BE2C (cell line): ENCODE measurements at regions not wholly inside any gene's neighbourhood (a gene's known extent, or its start where the extent isn't known, plus 50 kb on each side); places are given as distances from the start of the nearest gene placed in this dataset.

ENCODE experiments used
- DNase-seq: peaks from one replicate; pipeline ENCODE4 v3.0.0-alpha.2; 2020
- H3K27me3 ChIP-seq: fragments of 250-450 bp; sonication (Bioruptor Pico); 2 replicates; pipeline ENCODE4 v1.5.1; 2020; ENCODE audit warnings: mild to moderate bottlenecking
- H3K36me3 ChIP-seq: fragments of 250-450 bp; sonication (Bioruptor Pico); 2 replicates; pipeline ENCODE4 v1.5.1; 2020; ENCODE audit warnings: mild to moderate bottlenecking
- H3K4me1 ChIP-seq: fragments of 250-450 bp; sonication (Bioruptor Pico); 2 replicates; pipeline ENCODE4 v1.5.1; 2020
- H3K4me3 ChIP-seq: 2 replicates; pipeline ENCODE4 v1.5.1; 2011; ENCODE audit warnings: low read depth, low read length
- H3K9me3 ChIP-seq: fragments of 250-450 bp; sonication (Bioruptor Pico); 2 replicates; pipeline ENCODE4 v1.5.1; 2020
- TF ChIP-seq, protein P1 (sequence below): IDR thresholded peaks from 2 replicates; pipeline ENCODE4 v1.5.1; 2012; ENCODE audit warnings: mild to moderate bottlenecking, low read depth, low read length

DNA sequence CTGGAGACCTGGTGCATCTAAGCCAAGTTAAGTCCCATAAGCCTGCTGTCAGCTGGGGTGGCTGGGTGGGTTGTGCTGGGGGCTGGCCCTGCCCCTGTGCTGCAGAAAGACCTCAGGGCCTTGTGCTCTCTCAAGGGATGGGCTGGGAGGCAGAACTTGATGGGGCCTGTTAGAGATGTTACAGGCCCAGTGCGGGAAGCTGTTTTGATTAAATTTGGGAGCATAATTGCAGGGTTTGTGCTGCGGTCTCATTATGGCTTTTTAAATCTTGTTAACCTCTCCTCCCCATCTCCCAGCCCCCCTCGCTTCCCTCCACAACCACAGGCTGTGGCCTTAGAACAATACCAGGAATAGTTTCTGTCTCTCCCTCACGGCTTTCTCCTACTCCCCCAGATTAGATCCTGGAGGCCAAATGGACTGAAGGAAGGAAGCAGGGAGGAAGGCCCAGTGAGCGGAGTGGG lies 87.6 kb upstream of the TLE3 start:
- Histone ChIP-seq H3K36me3 (no peaks in the 10 kb centered on the region), H3K4me1 (peaks cover 45% of the 10 kb centered on the region), H3K4me3 (0 out of 2 replicates have a peak overlapping the region, but pooled peaks have one; percentile 10), H3K9me3 (no peaks in the 10 kb centered on the region), H3K27me3 (no peaks in the 10 kb centered on the region)
- DNase-seq, result peak; percentile 92
- TF ChIP-seq, protein P1, sequence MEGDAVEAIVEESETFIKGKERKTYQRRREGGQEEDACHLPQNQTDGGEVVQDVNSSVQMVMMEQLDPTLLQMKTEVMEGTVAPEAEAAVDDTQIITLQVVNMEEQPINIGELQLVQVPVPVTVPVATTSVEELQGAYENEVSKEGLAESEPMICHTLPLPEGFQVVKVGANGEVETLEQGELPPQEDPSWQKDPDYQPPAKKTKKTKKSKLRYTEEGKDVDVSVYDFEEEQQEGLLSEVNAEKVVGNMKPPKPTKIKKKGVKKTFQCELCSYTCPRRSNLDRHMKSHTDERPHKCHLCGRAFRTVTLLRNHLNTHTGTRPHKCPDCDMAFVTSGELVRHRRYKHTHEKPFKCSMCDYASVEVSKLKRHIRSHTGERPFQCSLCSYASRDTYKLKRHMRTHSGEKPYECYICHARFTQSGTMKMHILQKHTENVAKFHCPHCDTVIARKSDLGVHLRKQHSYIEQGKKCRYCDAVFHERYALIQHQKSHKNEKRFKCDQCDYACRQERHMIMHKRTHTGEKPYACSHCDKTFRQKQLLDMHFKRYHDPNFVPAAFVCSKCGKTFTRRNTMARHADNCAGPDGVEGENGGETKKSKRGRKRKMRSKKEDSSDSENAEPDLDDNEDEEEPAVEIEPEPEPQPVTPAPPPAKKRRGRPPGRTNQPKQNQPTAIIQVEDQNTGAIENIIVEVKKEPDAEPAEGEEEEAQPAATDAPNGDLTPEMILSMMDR, result no peak

DNA sequence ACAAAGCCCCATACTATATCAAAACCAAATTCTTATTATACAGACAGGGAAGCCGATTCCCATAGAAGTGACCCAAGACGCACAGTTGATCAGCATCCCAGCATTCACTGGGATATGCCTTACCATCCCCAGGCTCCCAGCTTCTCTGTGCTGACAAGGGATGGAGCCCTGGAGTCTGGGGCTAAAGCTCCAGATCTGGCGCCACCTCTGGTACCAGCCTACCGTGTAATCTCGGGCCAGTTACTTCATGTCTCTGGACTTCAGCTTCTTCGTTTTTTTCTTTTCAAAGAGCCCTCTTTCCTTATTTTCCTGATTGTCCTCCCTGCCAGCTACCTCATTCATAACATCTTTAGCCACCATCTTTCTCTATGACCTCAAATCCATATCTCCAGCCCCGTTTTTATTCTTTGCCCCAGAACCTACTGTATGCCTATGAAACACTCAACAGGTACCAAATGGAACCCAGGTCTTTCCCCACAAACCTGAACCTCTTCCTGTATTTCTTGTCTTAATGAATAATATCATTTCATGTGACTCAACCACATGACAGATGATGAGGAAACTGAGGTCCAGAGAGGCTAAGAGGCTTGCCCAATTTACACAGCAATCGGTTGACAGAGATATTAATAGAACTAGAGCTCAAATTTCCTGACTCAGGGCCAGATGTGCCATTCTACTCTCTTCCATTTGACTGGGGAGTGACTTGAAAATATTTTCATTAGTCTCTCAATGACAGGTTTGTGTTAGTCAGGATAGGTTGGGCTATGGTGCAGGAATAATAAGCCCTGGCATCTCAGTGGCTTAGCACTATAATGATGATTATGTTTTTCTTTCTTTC lies 85.4 kb upstream of the TLE3 start:
- no peak overlapping the region for H3K4me3 ChIP-seq
- H3K36me3 ChIP-seq, result no peaks in the 10 kb centered on the region
- H3K9me3 ChIP-seq, result no peaks in the 10 kb centered on the region
- peaks cover 45% of the 10 kb centered on the region for H3K4me1 ChIP-seq
- no peak for DNase-seq
- no peaks in the 10 kb centered on the region for H3K27me3 ChIP-seq
- TF ChIP-seq, protein P1, result peak; percentile 16; the same call in 1 of the 2 replicates

DNA sequence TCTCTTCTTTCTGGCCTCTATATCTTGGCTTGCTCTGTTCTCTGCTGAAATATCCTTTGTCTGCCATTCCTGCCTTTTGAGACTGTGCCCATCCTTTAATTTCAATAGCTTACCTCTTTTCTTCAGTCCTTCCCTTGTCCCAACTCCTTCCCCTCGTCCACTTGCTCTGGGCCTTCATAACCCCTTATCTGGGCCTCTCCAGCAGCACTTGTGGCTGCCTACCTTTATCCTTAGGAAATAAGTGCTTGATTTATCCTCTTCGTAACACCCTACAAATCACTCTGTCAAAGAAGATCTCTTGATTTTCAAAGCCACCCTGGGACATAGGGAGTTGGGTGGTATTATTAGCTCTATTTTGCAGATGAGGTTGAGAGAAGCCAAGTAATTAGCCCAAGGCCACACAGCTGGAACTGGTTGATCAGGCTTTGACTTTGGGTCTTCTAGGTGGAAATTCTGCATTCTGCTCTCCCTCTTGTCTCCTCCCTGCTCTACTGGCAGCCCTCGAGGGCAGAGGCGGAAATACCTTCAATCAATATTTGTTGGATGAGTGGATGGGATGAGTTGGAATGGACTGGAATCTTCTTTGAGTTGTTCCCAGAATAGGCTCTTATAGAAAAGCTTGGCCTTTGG lies 84.0 kb upstream of the TLE3 start:
- Histone ChIP-seq H3K4me1 (peaks cover 39% of the 10 kb centered on the region), H3K9me3 (no peaks in the 10 kb centered on the region), H3K27me3 (no peaks in the 10 kb centered on the region), H3K36me3 (no peaks in the 10 kb centered on the region), H3K4me3 (no peak overlapping the region)
- no peak for DNase-seq
- TF ChIP-seq, protein P1, result no peak

DNA sequence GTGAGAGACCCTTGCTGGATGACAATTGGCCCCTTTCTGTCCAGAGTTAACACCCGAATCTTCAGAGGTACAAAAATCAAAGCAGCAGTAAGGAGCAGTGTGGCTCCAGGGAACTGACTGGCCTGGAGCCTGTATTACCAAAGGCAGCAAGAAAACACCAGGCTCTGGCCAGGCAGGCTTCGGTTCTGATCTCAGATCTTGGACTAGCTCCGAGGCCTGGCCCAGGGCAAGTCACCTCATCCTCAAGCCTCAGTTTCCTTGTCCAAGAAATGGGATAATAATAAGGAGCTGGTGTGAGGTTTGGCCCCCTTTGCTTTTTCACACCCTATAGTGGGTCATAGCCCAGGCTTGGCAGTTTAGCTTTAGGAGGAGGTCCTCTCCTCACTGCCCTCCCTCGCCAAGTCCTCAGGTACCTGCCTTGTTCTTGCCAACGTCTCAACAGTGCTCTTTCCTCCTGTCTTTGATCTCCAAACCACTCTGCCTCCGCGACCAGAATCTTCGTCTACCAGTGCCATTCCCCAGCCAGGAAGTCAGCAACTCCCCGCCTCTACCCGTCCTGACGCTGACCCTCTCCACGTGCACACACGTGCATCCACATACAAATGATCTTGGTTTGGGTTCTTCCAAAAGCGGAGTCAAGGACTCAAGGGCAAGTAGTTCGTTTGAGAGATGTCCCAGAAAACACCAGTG lies 82.6 kb upstream of the TLE3 start:
- DNase-seq, result no peak
- Histone ChIP-seq H3K9me3 (no peaks in the 10 kb centered on the region), H3K4me3 (no peak overlapping the region), H3K27me3 (no peaks in the 10 kb centered on the region), H3K36me3 (no peaks in the 10 kb centered on the region), H3K4me1 (peaks cover 27% of the 10 kb centered on the region)
- TF ChIP-seq, protein P1, result no peak

DNA sequence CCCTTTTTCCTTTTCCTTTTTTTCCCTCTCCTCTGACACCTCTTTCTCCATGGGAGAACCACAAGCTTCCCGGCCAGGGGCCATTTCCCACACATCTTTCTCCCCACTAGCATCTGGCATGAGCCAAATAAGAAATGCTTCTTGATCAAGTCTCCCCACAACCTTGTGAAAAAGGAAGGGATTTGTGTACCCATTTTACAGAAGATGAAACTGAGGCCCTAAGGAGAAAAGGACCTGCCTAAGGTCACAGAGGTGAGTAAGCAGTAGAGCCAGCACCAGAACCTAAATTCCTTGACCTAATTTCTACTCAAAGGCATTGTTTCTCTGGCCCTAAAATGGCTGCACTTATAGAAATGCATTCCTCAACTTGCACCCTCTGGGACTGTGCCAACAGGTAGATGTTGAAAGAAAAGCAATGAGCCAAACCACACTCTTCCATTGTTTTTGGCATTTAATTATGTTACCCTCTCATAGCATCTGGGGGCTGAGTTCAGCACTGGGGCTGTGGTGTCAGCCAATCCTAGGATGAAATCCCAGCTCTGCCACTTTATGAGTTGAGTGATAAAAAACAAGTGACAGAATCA lies 81.7 kb upstream of the TLE3 start:
- H3K4me3 ChIP-seq, result no peak overlapping the region
- no peak for DNase-seq
- no peaks in the 10 kb centered on the region for H3K36me3 ChIP-seq
- no peaks in the 10 kb centered on the region for H3K27me3 ChIP-seq
- H3K9me3 ChIP-seq, result no peaks in the 10 kb centered on the region
- TF ChIP-seq, protein P1, result no peak
- peaks cover 19% of the 10 kb centered on the region for H3K4me1 ChIP-seq
